Fibroblast of skin of scalp (primary cell): ENCODE measurements at regions not wholly inside any gene's neighbourhood (a gene's known extent, or its start where the extent isn't known, plus 50 kb on each side); places are given as distances from the start of the nearest gene placed in this dataset.
"Not testable (repeated sequence)": the region's sequence is repeated elsewhere in the genome, so short reads cannot be mapped to it uniquely, and the experiment has no call there.

ENCODE experiments used
- DNase-seq: peaks from one replicate; pipeline ENCODE4 v3.0.0-alpha.2; 2013

GRCh38 chr11:107276077-107276476, 181.5 kb downstream of the CWF19L2 start:
- peak; percentile 1 for DNase-seq

- DNase-seq, result peak; percentile 1
These were observed 182.0 kb downstream of the CWF19L2 start for GRCh38 chr11:107275632-107276031.

GRCh38 chr11:107274138-107274537, 183.5 kb downstream of the CWF19L2 start:
- no peak for DNase-seq

GRCh38 chr11:107272561-107272960, 185.1 kb downstream of the CWF19L2 start:
- no peak for DNase-seq

GRCh38 chr11:107271425-107271824, 186.2 kb downstream of the CWF19L2 start:
- no peak for DNase-seq

GRCh38 chr11:107268977-107269376, 188.6 kb downstream of the CWF19L2 start:
- no peak for DNase-seq

GRCh38 chr11:107266455-107266854, 191.2 kb downstream of the CWF19L2 start:
- DNase-seq, result no peak

- no peak for DNase-seq
These were observed 192.0 kb downstream of the CWF19L2 start for GRCh38 chr11:107265591-107266121.

- no peak for DNase-seq
These were observed 193.6 kb downstream of the CWF19L2 start for GRCh38 chr11:107263844-107264563.

- DNase-seq, result no peak
These were observed 197.8 kb downstream of the CWF19L2 start for GRCh38 chr11:107259811-107260221.

GRCh38 chr11:107257710-107258109, 199.9 kb downstream of the CWF19L2 start:
- DNase-seq, result no peak

GRCh38 chr11:107253661-107254060, 204.0 kb downstream of the CWF19L2 start:
- not testable (repeated sequence) for DNase-seq

- no peak for DNase-seq
These were observed 205.0 kb downstream of the CWF19L2 start for GRCh38 chr11:107252429-107253161.

- no peak for DNase-seq
These were observed 206.3 kb downstream of the CWF19L2 start for GRCh38 chr11:107251298-107251697.

GRCh38 chr11:107250017-107250416, 207.6 kb downstream of the CWF19L2 start:
- no peak for DNase-seq

- DNase-seq, result no peak
These were observed 208.6 kb downstream of the CWF19L2 start for GRCh38 chr11:107249054-107249453.

- DNase-seq, result no peak
These were observed 210.3 kb downstream of the CWF19L2 start for GRCh38 chr11:107247167-107247861.

GRCh38 chr11:107243929-107244328, 213.7 kb downstream of the CWF19L2 start:
- no peak for DNase-seq

- no peak for DNase-seq
These were observed 214.2 kb upstream of the GUCY1A2 start for GRCh38 chr11:107232451-107232850.

- DNase-seq, result no peak
These were observed 206.6 kb upstream of the GUCY1A2 start for GRCh38 chr11:107224836-107225235.

GRCh38 chr11:107222916-107223460, 204.7 kb upstream of the GUCY1A2 start:
- DNase-seq, result no peak

GRCh38 chr11:107222431-107222830, 204.2 kb upstream of the GUCY1A2 start:
- DNase-seq, result no peak

- no peak for DNase-seq
These were observed 203.5 kb upstream of the GUCY1A2 start for GRCh38 chr11:107221748-107222285.
